A549 (cell line): ENCODE measurements at regions not wholly inside any gene's neighbourhood (a gene's known extent, or its start where the extent isn't known, plus 50 kb on each side); places are given as distances from the start of the nearest gene placed in this dataset.

Experiments used
- CHD4 ChIP-seq: fragments of 200-600 bp; sonication (generic); IDR thresholded peaks from 2 replicates; pipeline ENCODE4 v1.6.1; 2016; ENCODE audit warnings: antibody characterized with exemption, mild to moderate bottlenecking, borderline replicate concordance
- CTCF ChIP-seq: fragments of >200 bp; sonication (Bioruptor Twin); formaldehyde crosslinking; IDR thresholded peaks from 3 replicates; pipeline ENCODE4 v1.5.1; 2016
- HDAC2 ChIP-seq: fragments of 200-600 bp; sonication (generic); IDR thresholded peaks from 2 replicates; pipeline ENCODE4 v1.6.1; 2016
- KDM1A ChIP-seq: fragments of 200-600 bp; sonication (generic); IDR thresholded peaks from 2 replicates; pipeline ENCODE4 v1.6.1; 2016; ENCODE audit warnings: low read depth, mild to moderate bottlenecking
- POLR2A ChIP-seq: IDR thresholded peaks from 2 replicates; pipeline ENCODE4 v1.6.1; 2012; ENCODE audit warnings: mild to moderate bottlenecking, low read length
- SREBF2 ChIP-seq: fragments of 450-650 bp; IDR thresholded peaks from 2 replicates; pipeline ENCODE4 v1.6.1; 2014; ENCODE audit warnings: mild to moderate bottlenecking, moderate library complexity
- TF ChIP-seq, protein P1 (sequence below): fragments of 200-600 bp; sonication (generic); IDR thresholded peaks from 2 replicates; pipeline ENCODE4 v1.6.1; 2016; ENCODE audit warnings: antibody characterized with exemption, mild to moderate bottlenecking, moderate library complexity

GRCh38 chr18:38718365-38718901 lies 1152.8 kb upstream of the CELF4 start:
- TF ChIP-seq, protein P1, sequence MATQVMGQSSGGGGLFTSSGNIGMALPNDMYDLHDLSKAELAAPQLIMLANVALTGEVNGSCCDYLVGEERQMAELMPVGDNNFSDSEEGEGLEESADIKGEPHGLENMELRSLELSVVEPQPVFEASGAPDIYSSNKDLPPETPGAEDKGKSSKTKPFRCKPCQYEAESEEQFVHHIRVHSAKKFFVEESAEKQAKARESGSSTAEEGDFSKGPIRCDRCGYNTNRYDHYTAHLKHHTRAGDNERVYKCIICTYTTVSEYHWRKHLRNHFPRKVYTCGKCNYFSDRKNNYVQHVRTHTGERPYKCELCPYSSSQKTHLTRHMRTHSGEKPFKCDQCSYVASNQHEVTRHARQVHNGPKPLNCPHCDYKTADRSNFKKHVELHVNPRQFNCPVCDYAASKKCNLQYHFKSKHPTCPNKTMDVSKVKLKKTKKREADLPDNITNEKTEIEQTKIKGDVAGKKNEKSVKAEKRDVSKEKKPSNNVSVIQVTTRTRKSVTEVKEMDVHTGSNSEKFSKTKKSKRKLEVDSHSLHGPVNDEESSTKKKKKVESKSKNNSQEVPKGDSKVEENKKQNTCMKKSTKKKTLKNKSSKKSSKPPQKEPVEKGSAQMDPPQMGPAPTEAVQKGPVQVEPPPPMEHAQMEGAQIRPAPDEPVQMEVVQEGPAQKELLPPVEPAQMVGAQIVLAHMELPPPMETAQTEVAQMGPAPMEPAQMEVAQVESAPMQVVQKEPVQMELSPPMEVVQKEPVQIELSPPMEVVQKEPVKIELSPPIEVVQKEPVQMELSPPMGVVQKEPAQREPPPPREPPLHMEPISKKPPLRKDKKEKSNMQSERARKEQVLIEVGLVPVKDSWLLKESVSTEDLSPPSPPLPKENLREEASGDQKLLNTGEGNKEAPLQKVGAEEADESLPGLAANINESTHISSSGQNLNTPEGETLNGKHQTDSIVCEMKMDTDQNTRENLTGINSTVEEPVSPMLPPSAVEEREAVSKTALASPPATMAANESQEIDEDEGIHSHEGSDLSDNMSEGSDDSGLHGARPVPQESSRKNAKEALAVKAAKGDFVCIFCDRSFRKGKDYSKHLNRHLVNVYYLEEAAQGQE = no peak
- TF ChIP-seq CTCF (no peak), HDAC2 (no peak), KDM1A (no peak), CHD4 (no peak), SREBF2 (no peak), POLR2A (no peak)
